GM06990 (cell line): ENCODE measurements at regions not wholly inside any gene's neighbourhood (a gene's known extent, or its start where the extent isn't known, plus 50 kb on each side); places are given as distances from the start of the nearest gene placed in this dataset.

Source experiments
- DNase-seq: peaks from one replicate; pipeline ENCODE4 v3.0.0-alpha.2; 2011; ENCODE audit not compliant: insufficient read length; ENCODE audit errors: extremely low read depth
- H3K27me3 ChIP-seq: replicated peaks from 2 replicates; pipeline ENCODE4 v1.6.0; 2011; ENCODE audit warnings: low read length; ENCODE audit not compliant: control insufficient read depth, insufficient read depth
- H3K36me3 ChIP-seq: 2 replicates; pipeline ENCODE4 v1.5.1; 2011; ENCODE audit warnings: low read length; ENCODE audit not compliant: control insufficient read depth, insufficient read depth
- H3K4me3 ChIP-seq: replicated peaks from 2 replicates; pipeline ENCODE4 v1.5.1; 2011; ENCODE audit warnings: low read depth, mild to moderate bottlenecking, control low read depth, low read length
- CTCF ChIP-seq: IDR thresholded peaks from 2 replicates; pipeline ENCODE4 v1.5.1; 2011; ENCODE audit warnings: low read length, control low read depth, mild to moderate bottlenecking, inconsistent platforms; ENCODE audit not compliant: insufficient read depth, poor library complexity, severe bottlenecking

- no peak for TF ChIP-seq CTCF
- DNase-seq, result no peak
- no peaks in the 10 kb centered on the region for H3K27me3 ChIP-seq
- H3K36me3 ChIP-seq, result no peaks in the 10 kb centered on the region
- no peak overlapping the region for H3K4me3 ChIP-seq
These were observed 810.9 kb upstream of the ACO1 start for GRCh38 chr9:31573561-31573960.

- no peaks in the 10 kb centered on the region for H3K36me3 ChIP-seq
- no peak for TF ChIP-seq CTCF
- H3K4me3 ChIP-seq, result no peak overlapping the region
- no peak for DNase-seq
- no peaks in the 10 kb centered on the region for H3K27me3 ChIP-seq
These were observed 810.3 kb upstream of the ACO1 start for GRCh38 chr9:31574006-31574765.

GRCh38 chr9:31582071-31582470, 802.4 kb upstream of the ACO1 start:
- no peaks in the 10 kb centered on the region for H3K36me3 ChIP-seq
- no peak for DNase-seq
- H3K4me3 ChIP-seq, result no peak overlapping the region
- no peaks in the 10 kb centered on the region for H3K27me3 ChIP-seq
- TF ChIP-seq CTCF, result no peak

GRCh38 chr9:31582561-31582960, 801.9 kb upstream of the ACO1 start:
- no peak for TF ChIP-seq CTCF
- no peak overlapping the region for H3K4me3 ChIP-seq
- DNase-seq, result no peak
- H3K36me3 ChIP-seq, result no peaks in the 10 kb centered on the region
- H3K27me3 ChIP-seq, result no peaks in the 10 kb centered on the region

GRCh38 chr9:31585158-31585557, 799.3 kb upstream of the ACO1 start:
- no peaks in the 10 kb centered on the region for H3K27me3 ChIP-seq
- no peaks in the 10 kb centered on the region for H3K36me3 ChIP-seq
- H3K4me3 ChIP-seq, result no peak overlapping the region
- no peak for TF ChIP-seq CTCF
- no peak for DNase-seq

DNA sequence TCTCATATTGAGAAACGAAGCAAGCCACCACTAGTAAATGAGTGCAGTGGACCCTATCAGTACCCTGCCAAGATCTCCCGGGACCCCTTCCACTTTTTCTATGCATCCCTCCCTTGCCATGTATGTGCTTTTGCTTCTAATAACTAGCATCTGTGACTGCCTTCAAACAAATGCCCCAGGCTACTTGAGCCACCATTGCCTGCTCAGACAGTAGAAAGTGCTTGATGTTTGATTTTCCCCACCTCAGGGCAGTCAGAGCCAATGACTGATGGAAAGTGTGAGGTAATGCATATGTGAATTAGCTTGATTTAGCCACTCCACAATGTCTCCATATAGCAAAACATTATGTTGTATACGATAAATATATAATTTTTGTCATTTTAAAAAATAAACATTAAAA, 797.3 kb upstream of the ACO1 start:
- no peak for DNase-seq
- no peak overlapping the region for H3K4me3 ChIP-seq
- H3K27me3 ChIP-seq, result no peaks in the 10 kb centered on the region
- H3K36me3 ChIP-seq, result no peaks in the 10 kb centered on the region
- no peak for TF ChIP-seq CTCF
